OCI-LY3 (cell line): ENCODE measurements at regions not wholly inside any gene's neighbourhood (a gene's known extent, or its start where the extent isn't known, plus 50 kb on each side); places are given as distances from the start of the nearest gene placed in this dataset.
A peak's percentile ranks its signal among the peaks of the same experiment; 100 is the strongest.
"Not testable (repeated sequence)": the region's sequence is repeated elsewhere in the genome, so short reads cannot be mapped to it uniquely, and the experiment has no call there.

Experiments used
- H2AFZ ChIP-seq: fragments of 200-600, 300-600 bp; shearing (Covaris generic); 2 replicates; pipeline ENCODE4 v1.6.0; 2014; ENCODE audit warnings: antibody characterized with exemption, low read depth, low read length
- H3K27ac ChIP-seq: fragments of 200-600, 300-600 bp; sonication (generic); 2 replicates; pipeline ENCODE4 v1.5.1; 2014; ENCODE audit warnings: mild to moderate bottlenecking, low read length, moderate library complexity, mixed read lengths
- H3K27me3 ChIP-seq: fragments of 200-600, 300-600 bp; sonication (generic); 2 replicates; pipeline ENCODE4 v1.6.1; 2014; ENCODE audit warnings: low read depth, low read length, mixed read lengths
- H3K36me3 ChIP-seq: fragments of 200-600, 300-600 bp; sonication (generic); replicated peaks from 2 replicates; pipeline ENCODE3; 2014; ENCODE audit warnings: low read depth, low read length, mixed read lengths
- H3K4me1 ChIP-seq: fragments of 300-600, 200-600 bp; sonication (generic); 2 replicates; pipeline ENCODE4 v1.6.1; 2014; ENCODE audit warnings: low read length, mixed read lengths
- H3K4me2 ChIP-seq: fragments of 200-600, 300-600 bp; sonication (generic); 2 replicates; pipeline ENCODE4 v1.6.1; 2014; ENCODE audit warnings: low read length, mixed read lengths
- H3K4me3 ChIP-seq: fragments of 300-600, 200-600 bp; sonication (generic); 2 replicates; pipeline ENCODE4 v1.5.1; 2014; ENCODE audit warnings: antibody characterized with exemption, mild to moderate bottlenecking, low read length, moderate library complexity
- H3K79me2 ChIP-seq: fragments of 300-600, 200-600 bp; shearing (Covaris generic); 2 replicates; pipeline ENCODE4 v1.6.1; 2014; ENCODE audit warnings: mild to moderate bottlenecking, low read length, mixed read lengths
- H3K9ac ChIP-seq: fragments of 300-600, 200-600 bp; shearing (Covaris generic); 2 replicates; pipeline ENCODE4 v1.6.0; 2014; ENCODE audit warnings: mild to moderate bottlenecking, low read length, moderate library complexity
- H3K9me3 ChIP-seq: fragments of 200-600, 300-600 bp; shearing (Covaris generic); 2 replicates; pipeline ENCODE4 v1.6.1; 2014; ENCODE audit warnings: low read length, mixed read lengths; ENCODE audit not compliant: insufficient read depth
- H4K20me1 ChIP-seq: fragments of 200-600, 300-600 bp; sonication (generic); 2 replicates; pipeline ENCODE4 v1.6.1; 2016; ENCODE audit warnings: low read length, mixed read lengths; ENCODE audit not compliant: insufficient read depth
- EZH2phosphoT487 ChIP-seq: fragments of 200-600 bp; shearing (Covaris generic); IDR thresholded peaks from 2 replicates; pipeline ENCODE4 v1.6.1; 2018; ENCODE audit warnings: antibody characterized with exemption, mixed run types, low read depth
- TF ChIP-seq, protein P1 (sequence below): fragments of 200-600, 300-600 bp; sonication (generic); IDR thresholded peaks from 2 replicates; pipeline ENCODE4 v1.5.1; 2014; ENCODE audit warnings: antibody characterized with exemption, low read length, low read depth

DNA sequence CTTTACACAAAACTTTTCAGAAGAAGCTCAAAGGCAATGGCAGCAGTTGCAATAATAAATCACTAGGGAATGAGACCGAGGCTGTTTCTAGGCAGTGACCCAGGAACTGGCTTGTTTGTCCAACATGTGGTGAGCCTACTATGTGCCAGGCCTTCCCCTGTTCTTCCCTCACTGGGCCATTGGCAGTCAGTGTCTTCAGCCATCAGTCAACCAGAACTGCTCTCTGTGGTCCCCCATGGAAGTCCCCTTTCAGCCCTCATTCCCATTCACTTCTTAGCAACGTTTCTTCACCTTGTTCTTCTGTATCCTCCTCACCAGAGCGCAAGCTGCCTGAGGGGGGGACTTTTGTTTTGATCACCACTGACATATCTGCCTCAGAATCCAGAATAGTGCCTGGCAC lies 274.1 kb downstream of the RRAGC start:
- no peaks in the 10 kb centered on the region for H3K79me2 ChIP-seq
- H3K4me3 ChIP-seq = no peak overlapping the region
- no peaks in the 10 kb centered on the region for H3K27me3 ChIP-seq
- H4K20me1 ChIP-seq = no peaks in the 10 kb centered on the region
- no peak overlapping the region for H3K27ac ChIP-seq
- no peaks in the 10 kb centered on the region for H3K36me3 ChIP-seq
- H3K9ac ChIP-seq = no peak overlapping the region
- H3K4me1 ChIP-seq = peaks cover 14% of the 10 kb centered on the region
- H2AFZ ChIP-seq = peak overlapping the region; percentile 77
- TF ChIP-seq, protein P1, sequence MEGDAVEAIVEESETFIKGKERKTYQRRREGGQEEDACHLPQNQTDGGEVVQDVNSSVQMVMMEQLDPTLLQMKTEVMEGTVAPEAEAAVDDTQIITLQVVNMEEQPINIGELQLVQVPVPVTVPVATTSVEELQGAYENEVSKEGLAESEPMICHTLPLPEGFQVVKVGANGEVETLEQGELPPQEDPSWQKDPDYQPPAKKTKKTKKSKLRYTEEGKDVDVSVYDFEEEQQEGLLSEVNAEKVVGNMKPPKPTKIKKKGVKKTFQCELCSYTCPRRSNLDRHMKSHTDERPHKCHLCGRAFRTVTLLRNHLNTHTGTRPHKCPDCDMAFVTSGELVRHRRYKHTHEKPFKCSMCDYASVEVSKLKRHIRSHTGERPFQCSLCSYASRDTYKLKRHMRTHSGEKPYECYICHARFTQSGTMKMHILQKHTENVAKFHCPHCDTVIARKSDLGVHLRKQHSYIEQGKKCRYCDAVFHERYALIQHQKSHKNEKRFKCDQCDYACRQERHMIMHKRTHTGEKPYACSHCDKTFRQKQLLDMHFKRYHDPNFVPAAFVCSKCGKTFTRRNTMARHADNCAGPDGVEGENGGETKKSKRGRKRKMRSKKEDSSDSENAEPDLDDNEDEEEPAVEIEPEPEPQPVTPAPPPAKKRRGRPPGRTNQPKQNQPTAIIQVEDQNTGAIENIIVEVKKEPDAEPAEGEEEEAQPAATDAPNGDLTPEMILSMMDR = no peak
- no peak for TF ChIP-seq EZH2phosphoT487
- H3K9me3 ChIP-seq = no peaks in the 10 kb centered on the region
- H3K4me2 ChIP-seq = no peak overlapping the region

DNA sequence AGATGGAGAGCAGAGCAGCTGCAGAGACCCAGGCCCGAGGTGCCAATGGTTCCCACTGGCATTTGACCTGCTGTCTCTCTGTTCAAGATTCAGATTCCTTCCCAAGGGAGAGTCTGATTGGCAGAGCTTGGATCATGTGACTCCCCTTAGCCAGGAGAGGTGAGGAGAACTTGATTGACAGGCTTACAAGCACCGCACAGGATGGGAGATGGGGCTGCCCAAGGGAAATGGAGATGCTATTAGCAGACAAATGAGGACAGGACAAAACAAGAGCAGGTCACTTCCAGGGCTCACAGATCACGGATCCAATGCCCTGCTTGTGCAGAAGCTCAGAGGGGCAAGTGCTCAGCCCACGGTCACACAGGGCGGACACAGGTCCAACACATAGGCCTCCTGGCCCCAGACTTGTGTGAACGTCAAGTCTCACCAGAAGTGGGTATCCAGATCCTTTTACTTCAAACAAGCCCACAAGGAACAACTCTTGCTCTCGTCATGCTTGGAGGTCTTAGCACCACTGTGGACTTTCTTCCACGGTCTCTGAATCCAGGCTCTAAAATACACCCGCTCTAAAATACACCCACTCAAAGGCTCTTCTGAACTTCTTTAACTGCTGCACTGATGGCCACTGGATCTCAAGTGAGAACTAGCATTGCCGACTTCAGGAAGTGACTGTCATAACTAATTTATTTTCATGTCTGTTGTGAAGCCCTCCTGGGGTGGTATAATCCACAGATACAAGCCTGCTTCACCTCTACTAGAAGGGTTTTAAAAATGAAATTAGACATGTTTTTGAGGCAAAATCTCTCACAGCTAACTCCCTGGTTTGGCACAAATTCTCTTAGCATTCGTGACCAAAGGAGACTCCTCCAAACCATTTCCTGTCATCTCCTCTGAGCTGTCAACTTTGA lies 274.9 kb downstream of the RRAGC start:
- no peaks in the 10 kb centered on the region for H3K27me3 ChIP-seq
- H2AFZ ChIP-seq = peak overlapping the region; percentile 77
- H3K4me1 ChIP-seq = peaks cover 14% of the 10 kb centered on the region
- H3K4me3 ChIP-seq = no peak overlapping the region
- H3K9me3 ChIP-seq = no peaks in the 10 kb centered on the region
- H3K4me2 ChIP-seq = no peak overlapping the region
- no peak overlapping the region for H3K9ac ChIP-seq
- no peaks in the 10 kb centered on the region for H3K79me2 ChIP-seq
- H3K36me3 ChIP-seq = no peaks in the 10 kb centered on the region
- TF ChIP-seq, protein P1 = no peak
- no peak for TF ChIP-seq EZH2phosphoT487
- H3K27ac ChIP-seq = no peak overlapping the region
- H4K20me1 ChIP-seq = no peaks in the 10 kb centered on the region

DNA sequence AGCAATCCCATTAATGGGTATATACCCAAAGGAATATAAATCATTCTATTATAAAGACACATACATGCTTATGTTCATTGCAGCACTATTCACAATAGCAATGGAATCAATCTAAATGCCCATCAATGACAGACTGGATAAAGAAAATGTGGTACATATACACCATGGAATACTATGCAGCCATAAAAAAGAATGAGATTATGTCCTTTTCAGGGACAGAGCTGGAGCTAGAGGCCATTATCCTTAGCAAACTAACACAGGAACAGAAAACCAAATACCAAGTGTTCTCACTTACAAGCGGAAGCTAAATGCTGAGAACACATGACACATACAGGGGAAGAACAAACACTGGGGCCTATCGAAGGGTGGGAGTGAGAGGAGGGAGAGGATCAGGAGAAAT lies 276.3 kb downstream of the RRAGC start:
- H4K20me1 ChIP-seq, H3K79me2 ChIP-seq, H3K27me3 ChIP-seq, H3K4me2 ChIP-seq, H3K36me3 ChIP-seq, H3K4me3 ChIP-seq, H3K9ac ChIP-seq, H3K9me3 ChIP-seq, H2AFZ ChIP-seq, H3K27ac ChIP-seq: not testable (repeated sequence)
- H3K4me1 ChIP-seq = peaks cover 14% of the 10 kb centered on the region

DNA sequence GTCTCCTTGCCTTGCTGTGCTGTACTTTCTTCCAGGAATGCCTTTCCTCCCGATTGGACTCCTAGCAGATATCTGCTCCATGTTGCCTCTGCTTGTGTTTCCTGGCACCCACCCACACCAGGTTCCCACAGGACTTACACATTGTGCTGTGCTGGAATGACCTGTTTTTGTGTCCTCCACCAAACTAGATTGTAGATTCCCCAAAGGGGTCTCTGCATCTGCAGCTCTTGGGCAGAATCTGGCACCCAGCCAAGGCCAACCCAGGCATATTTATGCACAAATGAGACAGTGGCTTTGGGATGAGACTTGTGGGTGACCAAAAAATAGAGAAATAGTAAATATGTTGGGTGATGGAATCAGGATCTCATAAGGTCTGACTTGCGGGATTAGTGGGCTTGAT lies 278.2 kb downstream of the RRAGC start:
- TF ChIP-seq, protein P1 = no peak
- no peak for TF ChIP-seq EZH2phosphoT487
- no peaks in the 10 kb centered on the region for H3K9me3 ChIP-seq
- H3K4me2 ChIP-seq = no peak overlapping the region
- no peak overlapping the region for H3K4me3 ChIP-seq
- H3K27ac ChIP-seq = no peak overlapping the region
- H3K36me3 ChIP-seq = no peaks in the 10 kb centered on the region
- H3K4me1 ChIP-seq = peaks cover 11% of the 10 kb centered on the region
- H3K9ac ChIP-seq = no peak overlapping the region
- no peaks in the 10 kb centered on the region for H4K20me1 ChIP-seq
- H3K27me3 ChIP-seq = no peaks in the 10 kb centered on the region
- H2AFZ ChIP-seq = no peak overlapping the region
- no peaks in the 10 kb centered on the region for H3K79me2 ChIP-seq
